Colonic mucosa (tissue), 4 donors: ENCODE measurements at regions not wholly inside any gene's neighbourhood (a gene's known extent, or its start where the extent isn't known, plus 50 kb on each side); places are given as distances from the start of the nearest gene placed in this dataset.
"Not testable (repeated sequence)": the region's sequence is repeated elsewhere in the genome, so short reads cannot be mapped to it uniquely, and the experiment has no call there.

ENCODE experiments used
- DNase-seq: peaks from one replicate; pipeline ENCODE4 v3.0.0-alpha.2; 2020
- H3K27ac ChIP-seq: fragments of 200-600 bp; one replicate; pipeline ENCODE4 v1.8.0; 2021
- H3K27me3 ChIP-seq: fragments of 200-600 bp; one replicate; pipeline ENCODE4 v1.8.0; 2021
- H3K36me3 ChIP-seq: fragments of 200-600 bp; one replicate; pipeline ENCODE4 v1.8.0; 2021
- H3K4me1 ChIP-seq: fragments of 200-600 bp; one replicate; pipeline ENCODE4 v1.8.0; 2021; ENCODE audit warnings: mild to moderate bottlenecking
- H3K4me3 ChIP-seq: fragments of 200-600 bp; one replicate; pipeline ENCODE4 v1.8.0; 2021
- H3K9ac ChIP-seq, 2 donors: one replicate each; pipeline ENCODE4 v1.7.0; 2013; ENCODE audit warnings: control low read depth in 2 of 2, low read depth in 2 of 2, low read length in 2 of 2
- H3K9me3 ChIP-seq: fragments of 200-600 bp; one replicate; pipeline ENCODE4 v1.8.0; 2021
- intact Hi-C: fragments of 100-400 bp; cut with DNase I; formaldehyde crosslinking; loops from one replicate; pipeline ENCODE4 v1.14.1; 2022
- TF ChIP-seq, protein P1 (sequence below): fragments of 200-600 bp; IDR thresholded peaks from one replicate; pipeline ENCODE4 v1.8.0; 2022; ENCODE audit warnings: antibody characterized with exemption, mild to moderate bottlenecking
- donor health status: healthy.
- donor health status: DM: no; HTN: no; CAD: no.
- donor health status: DM: no; HTN: no; CAD: no.

GRCh38 chr13:89401264-89401675 is 1730.1 kb downstream of the SLITRK5 start:
- no peak overlapping the region for H3K27ac ChIP-seq
- no peak overlapping the region for H3K9ac ChIP-seq
- H3K27me3 ChIP-seq = no peaks in the 10 kb centered on the region
- no peaks in the 10 kb centered on the region for H3K4me1 ChIP-seq
- no peaks in the 10 kb centered on the region for H3K9me3 ChIP-seq
- no peak for DNase-seq
- intact Hi-C loops = no loop called here
- TF ChIP-seq, protein P1, sequence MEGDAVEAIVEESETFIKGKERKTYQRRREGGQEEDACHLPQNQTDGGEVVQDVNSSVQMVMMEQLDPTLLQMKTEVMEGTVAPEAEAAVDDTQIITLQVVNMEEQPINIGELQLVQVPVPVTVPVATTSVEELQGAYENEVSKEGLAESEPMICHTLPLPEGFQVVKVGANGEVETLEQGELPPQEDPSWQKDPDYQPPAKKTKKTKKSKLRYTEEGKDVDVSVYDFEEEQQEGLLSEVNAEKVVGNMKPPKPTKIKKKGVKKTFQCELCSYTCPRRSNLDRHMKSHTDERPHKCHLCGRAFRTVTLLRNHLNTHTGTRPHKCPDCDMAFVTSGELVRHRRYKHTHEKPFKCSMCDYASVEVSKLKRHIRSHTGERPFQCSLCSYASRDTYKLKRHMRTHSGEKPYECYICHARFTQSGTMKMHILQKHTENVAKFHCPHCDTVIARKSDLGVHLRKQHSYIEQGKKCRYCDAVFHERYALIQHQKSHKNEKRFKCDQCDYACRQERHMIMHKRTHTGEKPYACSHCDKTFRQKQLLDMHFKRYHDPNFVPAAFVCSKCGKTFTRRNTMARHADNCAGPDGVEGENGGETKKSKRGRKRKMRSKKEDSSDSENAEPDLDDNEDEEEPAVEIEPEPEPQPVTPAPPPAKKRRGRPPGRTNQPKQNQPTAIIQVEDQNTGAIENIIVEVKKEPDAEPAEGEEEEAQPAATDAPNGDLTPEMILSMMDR = no peak
- H3K36me3 ChIP-seq = no peaks in the 10 kb centered on the region
- no peak overlapping the region for H3K4me3 ChIP-seq

- H3K9me3 ChIP-seq = no peaks in the 10 kb centered on the region
- TF ChIP-seq, protein P1 = no peak
- H3K27ac ChIP-seq = no peak overlapping the region
- no peaks in the 10 kb centered on the region for H3K27me3 ChIP-seq
- H3K4me3 ChIP-seq = no peak overlapping the region
- no peak for DNase-seq
- H3K36me3 ChIP-seq = no peaks in the 10 kb centered on the region
- intact Hi-C loops = no loop called here
- H3K9ac ChIP-seq = no peak overlapping the region
- no peaks in the 10 kb centered on the region for H3K4me1 ChIP-seq
These were observed 1731.0 kb downstream of the SLITRK5 start for GRCh38 chr13:89402211-89402610.

DNA sequence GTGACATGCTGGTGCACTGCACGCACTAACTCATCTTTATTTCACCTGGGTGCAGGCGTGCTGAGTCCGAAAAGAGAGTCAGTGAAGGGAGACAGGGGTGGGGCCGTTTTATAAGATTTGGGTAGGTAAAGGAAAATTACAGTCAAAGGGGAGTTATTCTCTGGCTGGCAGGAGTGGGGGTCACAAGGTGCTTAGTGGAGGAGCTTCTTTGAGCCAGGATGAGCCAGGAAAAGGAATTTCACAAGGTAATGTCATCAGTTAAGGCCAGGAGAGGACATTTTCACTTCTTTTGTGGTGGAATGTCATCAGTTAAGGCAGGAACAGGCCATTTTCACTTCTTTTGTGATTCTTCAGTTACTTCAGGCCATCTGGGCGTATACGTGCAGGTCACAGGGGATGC is 1734.9 kb downstream of the SLITRK5 start:
- H3K4me1 ChIP-seq, H3K4me3 ChIP-seq, H3K27ac ChIP-seq, DNase-seq, H3K9me3 ChIP-seq, H3K36me3 ChIP-seq, H3K27me3 ChIP-seq, intact Hi-C loops, H3K9ac ChIP-seq: not testable (repeated sequence)

GRCh38 chr13:89407357-89407756 is 1736.2 kb downstream of the SLITRK5 start:
- Histone ChIP-seq H3K27me3 (no peaks in the 10 kb centered on the region), H3K4me3 (no peak overlapping the region), H3K9ac (no peak overlapping the region), H3K4me1 (no peaks in the 10 kb centered on the region), H3K27ac (no peak overlapping the region), H3K9me3 (no peaks in the 10 kb centered on the region), H3K36me3 (no peaks in the 10 kb centered on the region)
- TF ChIP-seq, protein P1 = no peak
- no peak for DNase-seq
- intact Hi-C loops = no loop called here

DNA sequence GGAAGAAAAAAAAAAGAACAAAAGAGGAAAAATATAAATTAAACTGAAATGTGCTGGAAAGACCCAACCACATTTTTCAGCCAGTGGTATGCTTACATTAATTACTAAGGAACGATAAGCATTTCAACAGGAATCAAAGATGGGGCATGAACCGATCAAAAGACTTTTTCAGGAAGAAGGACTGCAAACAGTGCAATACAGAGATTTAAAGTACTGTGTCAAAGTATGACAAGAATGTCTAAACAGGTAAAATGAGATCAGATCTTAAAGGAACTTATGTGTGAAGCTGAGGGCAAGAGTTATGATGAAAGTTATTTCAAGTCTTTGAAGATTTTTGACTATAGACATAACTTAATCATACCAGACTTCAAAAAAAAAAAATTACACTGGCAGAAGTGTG is 1761.8 kb downstream of the SLITRK5 start:
- TF ChIP-seq, protein P1 = no peak
- Histone ChIP-seq H3K4me3 (no peak overlapping the region), H3K27me3 (no peaks in the 10 kb centered on the region), H3K27ac (no peak overlapping the region), H3K4me1 (no peaks in the 10 kb centered on the region), H3K36me3 (no peaks in the 10 kb centered on the region), H3K9me3 (no peaks in the 10 kb centered on the region), H3K9ac (no peak overlapping the region)
- intact Hi-C loops = no loop called here
- DNase-seq = no peak

DNA sequence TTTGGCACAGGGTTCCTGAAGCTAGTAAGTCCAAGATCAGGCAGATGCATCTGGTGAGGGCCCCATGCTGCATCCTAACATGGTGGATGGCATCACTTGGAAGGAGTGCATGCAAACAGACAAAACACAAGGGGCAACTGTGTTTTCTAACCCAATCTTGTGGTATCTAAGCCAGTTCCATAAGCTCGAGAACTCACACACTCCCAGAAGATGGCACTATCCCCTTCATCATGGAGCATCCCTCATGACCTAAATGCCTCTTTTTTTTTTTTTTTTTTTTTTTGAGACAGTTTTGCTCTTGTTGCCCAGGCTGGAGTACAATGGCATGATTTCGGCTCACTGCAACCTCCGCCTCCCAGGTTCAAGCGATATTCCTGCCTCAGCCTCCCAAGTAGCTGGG is 1763.5 kb downstream of the SLITRK5 start:
- intact Hi-C loops, H3K27ac ChIP-seq, H3K4me3 ChIP-seq, DNase-seq, H3K27me3 ChIP-seq, H3K4me1 ChIP-seq, H3K9me3 ChIP-seq, H3K9ac ChIP-seq, H3K36me3 ChIP-seq: not testable (repeated sequence)

GRCh38 chr13:89454681-89455080 is 1783.5 kb downstream of the SLITRK5 start:
- no peak overlapping the region for H3K4me3 ChIP-seq
- TF ChIP-seq, protein P1 = no peak
- intact Hi-C loops = no loop called here
- no peak overlapping the region for H3K9ac ChIP-seq
- H3K9me3 ChIP-seq = no peaks in the 10 kb centered on the region
- H3K27ac ChIP-seq = no peak overlapping the region
- no peaks in the 10 kb centered on the region for H3K4me1 ChIP-seq
- no peak for DNase-seq
- no peaks in the 10 kb centered on the region for H3K27me3 ChIP-seq
- no peaks in the 10 kb centered on the region for H3K36me3 ChIP-seq
